ENCODE measurements at regions not wholly inside any gene's neighbourhood (a gene's known extent, or its start where the extent isn't known, plus 50 kb on each side); places are given as distances from the start of the nearest gene placed in this dataset.

- 83 to 86% methylated on average over 10 of the region's 10 CpGs for whole genome bisulfite sequencing, 2 donors
- DNase-seq, result no peak
- Histone ChIP-seq H3K27ac (no peak overlapping the region), H3K27me3 (no peaks in the 10 kb centered on the region), H3K4me3 (replicated peaks in 1 of 3) (no peak overlapping the region), H3K9me3 (no peaks in the 10 kb centered on the region), H3K4me1 (peaks cover 32 to 37% of the 10 kb centered on the region in 2 donors), H3K36me3 (no peaks in the 10 kb centered on the region)
- intact Hi-C loops (cut with DNase I), result loop anchor here (10.0 kb wide), 1 partner anchor 47 kb away; no protein-coding TSS in a partner anchor
- no peak for TF ChIP-seq POLR2A (IDR thresholded peaks at IDR 0.05)
- TF ChIP-seq, protein P1, sequence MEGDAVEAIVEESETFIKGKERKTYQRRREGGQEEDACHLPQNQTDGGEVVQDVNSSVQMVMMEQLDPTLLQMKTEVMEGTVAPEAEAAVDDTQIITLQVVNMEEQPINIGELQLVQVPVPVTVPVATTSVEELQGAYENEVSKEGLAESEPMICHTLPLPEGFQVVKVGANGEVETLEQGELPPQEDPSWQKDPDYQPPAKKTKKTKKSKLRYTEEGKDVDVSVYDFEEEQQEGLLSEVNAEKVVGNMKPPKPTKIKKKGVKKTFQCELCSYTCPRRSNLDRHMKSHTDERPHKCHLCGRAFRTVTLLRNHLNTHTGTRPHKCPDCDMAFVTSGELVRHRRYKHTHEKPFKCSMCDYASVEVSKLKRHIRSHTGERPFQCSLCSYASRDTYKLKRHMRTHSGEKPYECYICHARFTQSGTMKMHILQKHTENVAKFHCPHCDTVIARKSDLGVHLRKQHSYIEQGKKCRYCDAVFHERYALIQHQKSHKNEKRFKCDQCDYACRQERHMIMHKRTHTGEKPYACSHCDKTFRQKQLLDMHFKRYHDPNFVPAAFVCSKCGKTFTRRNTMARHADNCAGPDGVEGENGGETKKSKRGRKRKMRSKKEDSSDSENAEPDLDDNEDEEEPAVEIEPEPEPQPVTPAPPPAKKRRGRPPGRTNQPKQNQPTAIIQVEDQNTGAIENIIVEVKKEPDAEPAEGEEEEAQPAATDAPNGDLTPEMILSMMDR (IDR thresholded peaks at IDR 0.05), result no peak
These were observed 109.9 kb upstream of the ID2 start for GRCh38 chr2:8571792-8572499.

DNA sequence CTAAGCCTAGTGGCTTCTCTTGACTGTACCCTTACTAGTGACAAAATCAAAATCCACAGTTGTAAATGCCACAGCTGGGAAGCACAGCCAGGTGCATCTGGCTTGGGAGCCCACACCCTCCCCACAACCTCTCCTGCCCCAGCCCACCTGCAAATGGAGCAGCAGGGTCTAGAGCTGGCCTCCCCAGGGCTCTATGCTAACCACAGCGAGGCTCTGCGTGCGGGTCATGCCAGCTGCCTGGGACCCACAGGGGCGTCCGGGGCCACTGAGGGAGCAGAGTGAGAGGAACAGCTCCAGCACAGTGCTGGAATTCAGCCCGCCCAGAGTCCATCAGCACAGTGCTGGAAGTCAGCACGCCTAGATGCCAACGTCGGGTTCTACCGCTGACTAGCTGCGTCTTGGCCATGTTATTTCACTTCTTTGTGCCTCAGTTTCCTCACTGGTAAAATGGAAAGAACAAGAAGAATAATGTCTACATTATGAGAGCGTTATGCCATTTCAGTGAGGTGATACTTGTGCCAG is 109.1 kb upstream of the ID2 start:
- Histone ChIP-seq H3K4me3 (replicated peaks in 1 of 3) (no peak overlapping the region), H3K4me1 (peaks cover 26 to 32% of the 10 kb centered on the region in 2 donors), H3K27me3 (no peaks in the 10 kb centered on the region), H3K36me3 (no peaks in the 10 kb centered on the region), H3K27ac (no peak overlapping the region), H3K9me3 (no peaks in the 10 kb centered on the region)
- TF ChIP-seq, protein P1 (IDR thresholded peaks at IDR 0.05), result no peak
- TF ChIP-seq POLR2A (IDR thresholded peaks at IDR 0.05), result no peak
- DNase-seq, result no peak
- intact Hi-C loops (cut with DNase I), result loop anchor here (10.0 kb wide), 1 partner anchor 48 kb away; no protein-coding TSS in a partner anchor
- 98 to 99% methylated on average over 9 to 11 of the region's 12 CpGs for WGBS, 2 donors

DNA sequence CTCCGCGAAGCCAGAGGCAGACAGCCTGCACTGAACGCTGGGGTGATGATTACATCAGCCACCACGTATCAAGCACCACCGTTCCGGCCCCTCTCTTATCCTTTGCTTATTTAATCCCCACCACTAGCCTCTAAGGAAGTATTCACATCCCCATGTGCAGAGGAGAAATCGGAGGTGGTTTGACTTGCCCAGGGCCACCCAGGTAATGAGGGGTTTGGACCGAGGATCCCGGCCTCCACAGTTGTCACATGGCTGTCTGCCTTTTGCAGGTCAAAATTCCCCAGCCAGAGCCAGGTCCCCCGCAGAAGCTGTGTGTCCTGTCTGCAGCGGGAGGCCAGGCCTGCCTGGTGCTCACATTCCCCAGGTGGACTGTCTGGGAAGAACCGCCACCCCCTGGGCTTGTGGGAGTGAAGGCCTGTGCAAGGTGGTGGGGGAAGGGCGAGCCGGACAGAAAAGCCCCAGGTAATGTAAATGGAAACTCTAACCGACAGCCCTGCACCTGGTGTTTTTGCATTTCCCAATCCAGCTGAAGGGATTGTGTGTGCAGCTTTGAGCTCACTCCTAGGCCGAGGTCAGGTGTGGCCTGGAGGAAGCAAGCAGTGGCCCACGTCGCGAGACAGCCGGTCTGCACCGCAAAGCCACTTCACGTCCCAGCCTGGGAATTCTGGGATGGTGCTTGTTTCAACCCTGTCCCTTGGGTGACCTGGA is 108.5 kb upstream of the ID2 start:
- DNase-seq, result no peak
- intact Hi-C loops (cut with DNase I), result loop anchor here (10.0 kb wide), 1 partner anchor 49 kb away; no protein-coding TSS in a partner anchor
- TF ChIP-seq, protein P1 (IDR thresholded peaks at IDR 0.05), result no peak
- no peak for TF ChIP-seq POLR2A (IDR thresholded peaks at IDR 0.05)
- 90 to 92% methylated on average over 17 to 19 of the region's 22 CpGs for WGBS, 2 donors
- Histone ChIP-seq H3K4me1 (peaks cover 20 to 26% of the 10 kb centered on the region in 2 donors), H3K36me3 (no peaks in the 10 kb centered on the region), H3K27me3 (no peaks in the 10 kb centered on the region), H3K27ac (no peak overlapping the region), H3K4me3 (replicated peaks in 1 of 3) (no peak overlapping the region), H3K9me3 (no peaks in the 10 kb centered on the region)

GRCh38 chr2:8573942-8574195 is 108.0 kb upstream of the ID2 start:
- no peak overlapping the region for H3K4me3 ChIP-seq (replicated peaks in 1 of 3)
- intact Hi-C loops (cut with DNase I), result loop anchor here (10.0 kb wide), 1 partner anchor 49 kb away; no protein-coding TSS in a partner anchor
- H3K9me3 ChIP-seq, result no peaks in the 10 kb centered on the region
- WGBS, 2 donors, result 94 to 96% methylated on average over 9 of the region's 9 CpGs
- no peak overlapping the region for H3K27ac ChIP-seq
- peaks cover 15 to 21% of the 10 kb centered on the region in 2 donors for H3K4me1 ChIP-seq
- H3K27me3 ChIP-seq, result no peaks in the 10 kb centered on the region
- TF ChIP-seq, protein P1 (IDR thresholded peaks at IDR 0.05), result no peak
- TF ChIP-seq POLR2A (IDR thresholded peaks at IDR 0.05), result no peak
- DNase-seq, result no peak
- no peaks in the 10 kb centered on the region for H3K36me3 ChIP-seq
